ENCODE measurements at regions not wholly inside any gene's neighbourhood (a gene's known extent, or its start where the extent isn't known, plus 50 kb on each side); places are given as distances from the start of the nearest gene placed in this dataset.
A peak's percentile ranks its signal among the peaks of the same experiment; 100 is the strongest.

DNA sequence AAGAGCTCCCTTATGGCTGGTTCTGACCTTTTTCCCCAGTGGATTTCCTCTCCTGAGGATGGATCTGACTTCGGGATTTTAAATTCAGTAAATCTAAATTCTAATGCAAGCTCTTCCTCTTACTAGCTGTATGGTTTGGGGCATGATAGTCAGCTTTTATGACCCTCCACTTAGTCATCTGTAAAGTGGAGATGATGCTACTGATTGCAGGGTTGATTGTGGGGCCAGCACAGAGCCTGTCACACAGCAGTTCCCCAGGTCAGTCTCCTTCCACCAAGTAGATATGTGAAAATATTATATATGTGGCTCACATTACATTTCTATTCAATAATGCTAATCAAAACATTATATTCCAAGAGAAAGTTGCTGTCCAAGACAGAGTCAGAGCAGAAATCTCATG is 141.3 kb upstream of the UBE2E1 start:
- DNase-seq (ENCODE audit: low read depth in 3 of 3), result no peak

- no peak for DNase-seq (ENCODE audit: low read depth in 3 of 3)
These were observed 140.0 kb upstream of the UBE2E1 start for GRCh38 chr3:23665741-23666140.

- no peak for DNase-seq (ENCODE audit: low read depth in 3 of 3)
These were observed 138.9 kb upstream of the UBE2E1 start for GRCh38 chr3:23666818-23667217.

GRCh38 chr3:23667536-23668429 is 138.0 kb upstream of the UBE2E1 start:
- no peak for DNase-seq (ENCODE audit: low read depth in 3 of 3)

DNA sequence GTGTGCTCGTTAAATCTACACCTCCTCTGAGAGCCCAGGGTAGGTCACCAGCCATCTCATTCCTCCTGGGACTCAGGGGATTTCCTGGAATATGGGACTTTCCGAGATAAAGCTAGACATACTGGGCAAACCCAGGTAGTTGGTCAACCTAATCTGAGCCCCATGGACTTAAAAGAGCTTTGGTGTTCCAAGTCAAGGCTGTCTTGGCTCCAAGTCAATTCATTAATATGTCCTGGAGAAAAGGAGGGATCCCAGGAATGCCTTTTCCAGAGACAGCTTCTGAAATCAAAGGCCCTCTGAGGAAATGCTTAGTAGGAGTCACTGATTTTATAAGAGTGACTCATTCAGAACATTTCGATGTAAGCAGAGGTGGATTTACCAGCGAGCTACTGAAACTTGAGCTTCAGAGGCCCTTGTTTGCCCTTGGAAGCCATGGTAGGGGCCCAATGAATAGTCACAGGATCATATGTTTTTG is 137.3 kb upstream of the UBE2E1 start:
- no peak for DNase-seq (ENCODE audit: low read depth in 3 of 3)

DNA sequence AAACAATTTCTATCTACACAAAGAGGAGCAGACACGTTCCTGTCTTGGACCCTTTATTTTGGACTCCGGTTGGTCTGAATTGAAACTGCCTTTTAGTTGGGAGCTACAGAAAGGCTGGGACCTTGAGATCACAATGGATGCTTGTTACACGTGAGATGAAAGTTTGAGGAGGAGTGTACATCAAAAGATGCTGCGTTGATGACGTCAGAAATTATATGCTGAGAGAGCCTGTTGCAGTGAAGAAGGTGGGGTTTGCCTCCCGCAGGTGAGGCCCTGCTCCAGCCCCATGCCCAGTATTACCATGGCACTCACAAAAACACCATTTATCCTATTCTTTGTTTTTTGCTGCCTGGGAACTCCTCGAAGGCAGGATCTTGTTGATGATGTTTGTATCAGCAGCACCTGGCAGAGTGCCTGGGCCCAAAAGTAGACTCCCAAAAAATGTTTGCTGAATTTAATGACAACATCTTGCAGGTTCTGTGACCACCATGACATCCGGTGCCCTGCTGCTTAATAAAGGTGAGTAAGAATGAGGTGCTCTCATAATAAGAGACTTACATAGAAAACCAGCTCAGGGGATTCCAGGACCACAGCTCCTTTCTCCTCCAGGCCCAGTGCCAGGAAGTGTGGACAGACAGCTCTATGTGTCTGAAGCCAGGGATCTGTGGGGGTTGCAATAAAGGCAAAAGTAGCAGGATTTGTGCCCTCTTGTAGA is 136.1 kb upstream of the UBE2E1 start:
- no peak for DNase-seq (ENCODE audit: low read depth in 3 of 3)

DNA sequence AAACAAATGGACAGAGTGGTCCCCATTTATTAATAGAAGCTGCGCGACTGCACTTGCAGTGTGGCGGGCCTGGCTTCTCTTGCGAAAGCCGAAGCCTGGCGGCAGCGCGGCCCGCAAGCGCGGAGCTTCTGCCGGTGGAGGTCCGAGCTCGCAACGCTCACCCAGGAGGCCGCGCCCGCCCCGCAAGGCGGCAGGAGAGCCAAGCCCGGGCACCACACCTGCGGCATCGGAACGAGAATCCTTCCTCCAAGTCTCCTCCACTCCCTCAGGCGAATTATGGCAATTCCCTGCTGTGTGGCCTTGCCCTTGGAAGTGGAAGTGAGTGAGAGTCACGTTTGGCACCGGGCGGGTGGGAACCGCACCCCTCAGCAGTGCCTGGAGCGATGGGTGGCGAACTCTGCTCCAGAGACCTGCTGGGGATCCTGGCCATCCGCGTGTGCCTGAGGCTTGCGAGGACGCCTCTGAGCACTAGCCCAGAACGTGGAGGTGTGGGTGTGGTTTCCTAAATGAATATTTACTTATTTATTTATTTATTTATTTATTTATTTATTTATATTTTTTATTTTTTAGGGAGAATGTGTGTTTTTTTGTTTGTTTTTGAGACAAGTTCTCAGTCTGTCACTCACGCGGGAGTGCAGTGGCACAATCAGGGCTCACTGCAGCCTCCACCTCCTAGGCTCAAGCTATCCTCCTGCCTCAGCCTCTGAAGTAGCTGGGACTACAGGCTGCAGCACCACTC is 133.7 kb upstream of the UBE2E1 start:
- DNase-seq (ENCODE audit: low read depth in 3 of 3), result no peak

- no peak for DNase-seq (ENCODE audit: low read depth in 3 of 3)
These were observed 133.1 kb upstream of the UBE2E1 start for GRCh38 chr3:23672628-23673027.

GRCh38 chr3:23675010-23675409 is 130.7 kb upstream of the UBE2E1 start:
- DNase-seq (ENCODE audit: low read depth in 3 of 3), result no peak

- DNase-seq (ENCODE audit: low read depth in 3 of 3), result no peak
These were observed 129.7 kb upstream of the UBE2E1 start for GRCh38 chr3:23676093-23676492.

GRCh38 chr3:23682646-23683045 is 123.1 kb upstream of the UBE2E1 start:
- no peak for DNase-seq (ENCODE audit: low read depth in 3 of 3)

GRCh38 chr3:23685541-23686258 is 120.1 kb upstream of the UBE2E1 start:
- peak in 2 of 3 donors; percentile 3 to 4 for DNase-seq (ENCODE audit: low read depth in 3 of 3)

- DNase-seq (ENCODE audit: low read depth in 3 of 3), result no peak
These were observed 119.2 kb upstream of the UBE2E1 start for GRCh38 chr3:23686519-23686918.

DNA sequence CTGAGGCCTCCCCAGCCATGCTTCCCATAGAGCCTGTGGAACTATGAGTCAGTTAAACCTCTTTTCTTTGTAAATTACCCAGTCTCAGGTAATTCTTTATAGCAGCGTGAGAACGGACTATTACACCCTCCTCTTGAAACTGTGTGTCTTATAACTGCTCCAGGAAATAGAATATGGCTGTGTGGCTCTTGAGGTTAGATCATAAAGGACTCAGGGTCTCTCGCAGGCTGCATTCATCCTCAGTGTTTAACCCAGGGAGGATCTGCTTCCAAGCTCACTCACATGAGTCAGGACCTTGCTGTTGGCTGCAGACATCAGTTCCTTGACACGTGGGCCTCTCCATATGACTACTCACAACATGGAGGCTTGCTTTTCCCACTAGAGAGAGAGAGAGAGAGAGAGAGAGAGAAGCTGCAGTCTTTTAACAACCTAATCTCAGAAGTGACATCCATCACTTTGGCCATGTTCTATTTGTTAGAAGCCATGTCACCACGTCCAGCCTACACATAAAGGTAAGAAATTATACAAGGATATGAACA is 114.3 kb upstream of the UBE2E1 start:
- no peak for DNase-seq (ENCODE audit: low read depth in 3 of 3)

DNA sequence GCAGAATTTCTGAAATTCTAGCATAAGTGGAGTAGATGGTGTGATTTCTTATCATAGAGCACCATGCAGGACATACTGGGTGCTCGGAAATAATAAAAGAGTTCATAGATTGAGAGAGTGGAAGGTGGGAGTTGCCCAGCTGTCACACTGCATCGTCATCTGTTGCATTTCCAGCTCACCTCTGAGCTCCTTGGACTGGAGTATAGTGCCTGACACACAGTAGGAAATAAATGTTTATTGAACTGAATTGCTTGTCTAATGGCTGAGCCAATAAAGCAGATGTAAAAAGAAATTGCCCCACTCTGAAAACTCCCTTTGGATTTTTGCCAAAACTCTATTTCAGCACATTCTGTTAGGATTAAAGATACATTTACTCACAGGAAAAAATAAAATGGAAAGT is 108.9 kb upstream of the UBE2E1 start:
- no peak for DNase-seq (ENCODE audit: low read depth in 3 of 3)

GRCh38 chr3:23697416-23697815 is 108.3 kb upstream of the UBE2E1 start:
- DNase-seq (ENCODE audit: low read depth in 3 of 3), result no peak

GRCh38 chr3:23698652-23699313 is 107.0 kb upstream of the UBE2E1 start:
- DNase-seq (ENCODE audit: low read depth in 3 of 3), result no peak

- no peak for DNase-seq (ENCODE audit: low read depth in 3 of 3)
These were observed 105.1 kb upstream of the UBE2E1 start for GRCh38 chr3:23700616-23701015.

GRCh38 chr3:23701716-23702597 is 103.8 kb upstream of the UBE2E1 start:
- no peak for DNase-seq (ENCODE audit: low read depth in 3 of 3)

- DNase-seq (ENCODE audit: low read depth in 3 of 3), result no peak
These were observed 101.5 kb upstream of the UBE2E1 start for GRCh38 chr3:23704298-23704697.

Measured in stimulated activated CD4-positive, alpha-beta T cell treated with anti-CD3 and anti-CD28 coated beads, TNF-alpha, amount 100 ng/mL, for 48 hours (primary cell).